GM19239 (cell line): ENCODE measurements at regions not wholly inside any gene's neighbourhood (a gene's known extent, or its start where the extent isn't known, plus 50 kb on each side); places are given as distances from the start of the nearest gene placed in this dataset.

Experiments
- DNase-seq: peaks from one replicate; pipeline ENCODE4 v3.0.0; 2011; ENCODE audit warnings: low spot score; ENCODE audit not compliant: insufficient read length
- FAIRE-seq: peaks from 2 replicates; lab custom pipeline; 2011; peaks lifted over from hg19 to GRCh38; lab: Jason Lieb, UNC

- FAIRE-seq (no peak), DNase-seq (no peak)
Measured at GRCh38 chr22:48204296-48204695, 1441.8 kb downstream of the TBC1D22A start.

- DNase-seq (no peak), FAIRE-seq (no peak)
Measured at GRCh38 chr22:48199667-48200066, 1437.2 kb downstream of the TBC1D22A start.

GRCh38 chr22:48198489-48199459, 1436.3 kb downstream of the TBC1D22A start:
- FAIRE-seq (no peak), DNase-seq (no peak)

- FAIRE-seq (no peak), DNase-seq (no peak)
Measured at GRCh38 chr22:48197189-48197690, 1434.8 kb downstream of the TBC1D22A start.

DNA sequence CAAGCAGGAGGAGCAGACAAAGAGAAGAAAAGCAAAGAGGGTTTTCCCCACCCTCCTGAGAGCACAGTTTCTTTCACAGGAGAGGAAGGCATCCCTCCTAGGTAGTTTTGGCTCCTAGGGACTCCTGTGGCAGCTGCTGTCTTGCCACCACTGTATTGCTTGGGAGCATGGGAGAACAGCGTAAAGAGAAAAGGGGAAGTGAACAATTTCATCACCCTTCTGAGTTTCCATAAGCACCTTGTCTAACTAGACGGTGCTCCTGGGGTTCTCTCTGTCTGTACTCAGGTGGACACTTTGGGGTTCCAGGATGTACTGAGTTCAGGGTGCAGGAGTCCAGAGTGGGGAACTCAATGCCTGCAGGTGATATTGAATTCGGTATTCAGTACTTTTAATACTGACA, 1430.5 kb downstream of the TBC1D22A start:
- DNase-seq (no peak), FAIRE-seq (no peak)

DNA sequence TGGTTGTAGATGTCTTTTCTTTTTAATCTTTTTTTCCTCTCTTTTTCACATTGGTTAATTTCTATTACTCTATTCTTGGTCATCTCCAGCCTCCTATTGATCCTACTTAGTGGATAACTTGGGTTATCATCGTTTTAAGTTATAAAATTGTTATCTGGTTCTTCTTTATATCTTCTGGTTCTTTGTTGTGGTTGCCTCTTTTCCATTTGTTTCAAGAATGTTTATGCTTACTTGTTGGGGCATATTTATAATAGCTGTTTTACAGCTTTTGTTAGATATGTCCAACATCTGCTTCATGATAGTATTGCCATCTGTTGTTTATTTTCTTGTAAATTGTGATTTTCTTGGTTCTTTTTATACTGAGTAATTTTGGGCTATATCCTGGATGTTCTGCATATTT, 1429.6 kb downstream of the TBC1D22A start:
- DNase-seq, result no peak
- FAIRE-seq, result no peak

- no peak for DNase-seq
Measured at GRCh38 chr22:48188231-48188721, 1425.8 kb downstream of the TBC1D22A start.

DNA sequence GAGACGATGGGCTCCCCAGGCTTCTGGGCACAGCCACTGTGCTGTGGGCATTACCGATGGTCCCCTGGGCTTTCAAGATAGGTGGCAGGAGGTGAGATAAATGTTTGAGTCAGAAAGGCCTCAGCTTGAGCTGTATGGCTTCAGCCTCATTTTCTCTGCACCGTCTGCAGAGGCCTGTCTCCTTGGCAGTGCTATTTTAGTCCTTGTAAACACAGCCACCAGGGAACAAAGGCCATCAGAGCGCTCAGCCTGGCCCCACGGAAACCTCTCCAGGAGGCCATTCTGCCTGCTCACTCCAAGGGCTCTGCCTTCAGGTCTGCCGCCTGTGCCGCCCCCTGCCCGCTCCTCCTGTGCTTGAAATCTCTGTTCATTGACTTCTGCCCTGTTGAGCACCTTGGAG, 1424.9 kb downstream of the TBC1D22A start:
- FAIRE-seq (no peak), DNase-seq (no peak)

More at GRCh38 chr22:48188231-48188721, 1425.8 kb downstream of the TBC1D22A start:
- FAIRE-seq, result no peak

- DNase-seq (no peak), FAIRE-seq (no peak)
Measured at GRCh38 chr22:48186146-48186790, 1423.8 kb downstream of the TBC1D22A start.

DNA sequence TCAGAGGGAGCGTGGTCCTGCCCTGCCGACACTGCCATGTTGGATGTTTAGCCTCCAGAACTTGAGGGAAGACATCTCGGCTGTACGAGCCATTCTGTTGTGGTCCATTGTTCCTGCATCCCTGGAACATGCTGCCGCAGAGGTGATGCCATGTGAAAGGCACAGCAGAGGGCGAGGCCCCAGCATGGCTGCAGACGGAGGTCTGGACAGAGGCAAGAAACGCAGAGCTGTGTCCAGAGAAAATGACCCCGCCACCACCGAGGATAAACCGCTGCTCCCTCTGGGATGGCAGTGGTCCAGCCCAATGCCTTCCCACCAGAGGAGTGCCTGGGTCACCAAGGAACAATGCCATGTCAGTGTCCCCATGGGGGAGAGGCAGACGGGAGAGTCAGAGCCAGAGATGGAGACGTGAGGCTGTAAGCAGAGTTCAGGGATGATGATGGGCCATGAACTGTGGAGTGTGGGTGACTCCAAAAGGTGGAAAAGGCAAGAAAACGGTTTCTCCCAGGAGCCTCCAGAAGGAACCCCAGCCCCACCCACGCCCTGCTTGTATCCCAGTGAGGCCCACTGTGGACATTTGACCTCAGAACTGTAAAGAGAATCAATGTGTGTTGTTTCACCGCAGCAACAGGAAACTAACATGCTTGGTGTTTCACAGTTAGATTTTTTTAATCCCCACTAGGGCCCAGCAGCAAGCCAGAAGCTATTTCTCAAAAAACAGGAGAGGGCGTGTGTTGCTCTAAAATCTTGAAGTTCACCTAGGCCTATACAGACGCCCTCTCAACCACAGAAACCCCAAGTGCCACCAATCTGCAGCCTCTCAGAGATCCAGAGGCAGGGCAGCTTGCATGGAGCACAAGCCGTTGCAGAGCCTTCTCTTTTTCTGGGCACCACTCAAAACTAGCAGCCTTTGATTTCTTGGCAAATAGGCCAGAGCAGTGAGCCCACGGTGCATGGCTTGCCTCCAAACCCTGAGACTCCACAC, 1422.9 kb downstream of the TBC1D22A start:
- DNase-seq, result no peak

DNA sequence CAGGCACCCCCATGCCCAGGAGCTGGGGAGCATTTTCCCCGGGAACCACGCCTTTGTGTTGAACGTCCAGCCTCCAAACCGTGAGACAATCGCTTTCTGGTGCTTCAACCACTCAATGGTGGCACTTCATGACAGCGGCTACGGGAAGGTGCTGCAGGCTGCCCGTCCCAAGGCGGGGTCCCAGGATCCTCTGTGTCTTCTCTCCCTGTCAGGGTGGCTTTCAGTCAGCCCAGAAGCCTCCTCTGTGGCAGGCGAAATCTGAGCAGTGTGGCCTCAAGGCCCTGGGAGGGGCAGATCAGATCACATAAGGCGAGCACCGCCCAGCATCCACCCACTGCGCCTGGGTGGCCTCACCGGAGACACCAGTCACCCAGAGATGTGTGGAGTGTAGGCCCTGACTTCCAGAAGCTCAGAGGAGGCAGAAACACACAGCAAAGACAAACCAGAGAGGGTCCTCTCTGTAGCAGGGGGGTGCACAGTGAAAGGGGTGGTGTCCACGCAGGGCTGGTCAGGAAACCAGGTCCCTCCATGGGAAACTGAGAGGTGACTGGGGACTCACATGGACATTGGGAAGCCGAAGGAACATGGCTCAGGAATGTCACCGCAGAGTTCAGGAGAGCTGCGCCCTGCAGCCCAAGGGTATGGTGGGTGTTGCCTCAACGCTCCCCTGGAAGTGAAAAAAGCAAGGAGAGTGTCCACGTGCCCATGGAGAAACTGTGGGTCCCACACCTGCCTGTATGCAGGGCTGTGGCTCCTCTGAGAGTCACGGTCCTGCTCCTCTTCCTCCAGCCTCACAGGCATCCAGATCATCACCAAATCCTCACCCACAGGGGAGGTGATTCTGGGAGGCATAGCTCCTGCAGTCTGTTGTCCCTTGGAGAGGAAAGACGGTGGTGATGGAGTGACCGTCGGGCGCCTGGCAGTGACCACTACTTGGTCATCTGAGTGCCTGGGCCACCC, 1420.7 kb downstream of the TBC1D22A start:
- DNase-seq, result no peak

More for the DNA sequence above, 1422.9 kb downstream of the TBC1D22A start:
- FAIRE-seq, result no peak

DNA sequence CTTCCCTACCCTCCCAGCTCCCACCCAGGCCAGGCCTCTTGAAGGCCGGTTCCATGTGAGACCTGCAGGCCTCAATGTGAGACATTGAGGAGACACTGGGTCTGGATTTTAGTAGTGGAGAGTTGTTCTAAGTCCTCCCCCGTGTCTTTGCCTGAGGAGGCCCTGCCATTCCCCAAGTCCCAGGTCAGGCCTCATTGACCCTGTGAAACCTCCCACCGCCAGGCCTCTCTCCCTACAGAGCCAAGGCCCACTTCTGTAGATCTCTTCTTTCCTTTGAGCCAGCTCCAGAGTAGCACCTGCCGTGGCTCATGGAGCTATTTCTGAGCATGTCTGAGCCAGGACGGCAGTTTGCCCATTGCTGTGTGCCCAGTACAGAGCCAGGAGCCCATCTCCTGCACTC, 1419.6 kb downstream of the TBC1D22A start:
- FAIRE-seq, result no peak
- DNase-seq, result no peak

More for the DNA sequence above, 1420.7 kb downstream of the TBC1D22A start:
- FAIRE-seq, result no peak

GRCh38 chr22:48181263-48181955, 1419.0 kb downstream of the TBC1D22A start:
- FAIRE-seq, result no peak
- no peak for DNase-seq

GRCh38 chr22:48180631-48181030, 1418.2 kb downstream of the TBC1D22A start:
- FAIRE-seq (no peak), DNase-seq (no peak)

GRCh38 chr22:48179571-48180546, 1417.4 kb downstream of the TBC1D22A start:
- no peak for FAIRE-seq
- no peak for DNase-seq

DNA sequence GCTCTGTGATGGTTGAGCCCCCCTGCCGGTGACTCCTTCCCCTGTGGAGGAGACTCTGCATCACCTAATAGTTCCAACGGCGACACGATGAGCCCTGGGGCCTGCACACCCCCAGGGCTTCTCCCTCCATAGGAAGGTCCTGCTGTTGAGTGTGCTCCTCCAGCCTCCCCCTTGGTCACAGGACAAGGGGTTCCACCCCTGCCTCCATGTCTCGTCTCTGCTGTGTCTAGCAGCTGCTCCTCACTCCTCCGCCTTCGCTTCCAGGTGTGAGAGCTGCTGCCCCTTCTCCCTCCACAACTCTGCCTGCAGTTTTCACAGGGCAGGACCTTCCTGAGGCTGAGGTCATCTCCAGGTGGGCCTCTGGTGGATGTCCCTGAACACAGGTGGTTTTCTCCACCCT, 1416.1 kb downstream of the TBC1D22A start:
- FAIRE-seq (no peak), DNase-seq (no peak)

DNA sequence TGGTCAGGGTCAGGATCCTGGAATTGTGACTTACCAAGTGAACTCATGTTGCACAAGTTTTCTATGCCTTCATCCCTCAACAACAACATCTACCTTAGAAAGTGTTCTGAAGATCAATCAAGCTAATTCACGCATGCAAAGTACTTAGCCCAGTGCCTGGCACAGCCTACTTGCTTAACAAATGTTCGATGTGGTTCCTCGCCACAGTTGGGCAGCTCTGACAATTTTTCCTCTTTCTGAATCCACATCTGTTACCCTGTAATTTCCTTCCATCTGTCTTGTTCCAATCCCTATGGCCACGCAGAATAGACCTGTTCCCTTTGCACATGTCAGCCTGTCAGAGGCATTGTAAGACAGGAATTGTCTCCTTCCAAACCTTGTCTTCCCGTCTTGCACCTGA, 1415.2 kb downstream of the TBC1D22A start:
- DNase-seq (no peak), FAIRE-seq (no peak)
